ENCODE measurements at regions not wholly inside any gene's neighbourhood (a gene's known extent, or its start where the extent isn't known, plus 50 kb on each side); places are given as distances from the start of the nearest gene placed in this dataset.
"Not testable (repeated sequence)": the region's sequence is repeated elsewhere in the genome, so short reads cannot be mapped to it uniquely, and the experiment has no call there.

GRCh38 chr1:222865718-222866117, 50.9 kb downstream of the DISP1 start:
- no peak for DNase-seq (ENCODE audit: low read depth)

GRCh38 chr1:222867316-222867715, 52.5 kb downstream of the DISP1 start:
- DNase-seq (ENCODE audit: low read depth) = no peak

- no peak for DNase-seq (ENCODE audit: low read depth)
Observed at GRCh38 chr1:222876182-222876581, 61.3 kb downstream of the DISP1 start.

- no peak for DNase-seq (ENCODE audit: low read depth)
Observed at GRCh38 chr1:222877854-222878253, 63.0 kb downstream of the DISP1 start.

GRCh38 chr1:222880587-222880986, 65.7 kb downstream of the DISP1 start:
- peak; percentile 11 for DNase-seq (ENCODE audit: low read depth)

GRCh38 chr1:222886194-222886854, 71.5 kb downstream of the DISP1 start:
- no peak for DNase-seq (ENCODE audit: low read depth)

- no peak for DNase-seq (ENCODE audit: low read depth)
Observed at GRCh38 chr1:222886878-222887351, 72.1 kb downstream of the DISP1 start.

GRCh38 chr1:222889440-222889839, 74.6 kb downstream of the DISP1 start:
- DNase-seq (ENCODE audit: low read depth) = no peak

GRCh38 chr1:222890716-222891115, 75.9 kb downstream of the DISP1 start:
- DNase-seq (ENCODE audit: low read depth) = no peak

- DNase-seq (ENCODE audit: low read depth) = no peak
Observed at GRCh38 chr1:222891578-222891977, 76.7 kb downstream of the DISP1 start.

GRCh38 chr1:222892137-222892769, 77.4 kb downstream of the DISP1 start:
- no peak for DNase-seq (ENCODE audit: low read depth)

GRCh38 chr1:222893255-222893654, 78.4 kb downstream of the DISP1 start:
- DNase-seq (ENCODE audit: low read depth) = no peak

GRCh38 chr1:222894331-222894730, 79.5 kb downstream of the DISP1 start:
- DNase-seq (ENCODE audit: low read depth) = no peak

GRCh38 chr1:222896630-222897526, 82.0 kb downstream of the DISP1 start:
- DNase-seq (ENCODE audit: low read depth) = no peak

GRCh38 chr1:222897527-222898190, 82.8 kb downstream of the DISP1 start:
- no peak for DNase-seq (ENCODE audit: low read depth)

- no peak for DNase-seq (ENCODE audit: low read depth)
Observed at GRCh38 chr1:222898191-222898527, 83.3 kb downstream of the DISP1 start.

- no peak for DNase-seq (ENCODE audit: low read depth)
Observed at GRCh38 chr1:222899471-222899870, 84.6 kb downstream of the DISP1 start.

- DNase-seq (ENCODE audit: low read depth) = no peak
Observed at GRCh38 chr1:222904451-222904850, 89.6 kb downstream of the DISP1 start.

- DNase-seq (ENCODE audit: low read depth) = no peak
Observed at GRCh38 chr1:222905151-222905550, 90.3 kb downstream of the DISP1 start.

- not testable (repeated sequence) for DNase-seq (ENCODE audit: low read depth)
Observed at GRCh38 chr1:222906271-222906739, 91.5 kb downstream of the DISP1 start.

- DNase-seq (ENCODE audit: low read depth) = peak; percentile 42
Observed at GRCh38 chr1:222909586-222909985, 94.7 kb downstream of the DISP1 start.

GRCh38 chr1:222910699-222911098, 95.9 kb downstream of the DISP1 start:
- DNase-seq (ENCODE audit: low read depth) = no peak

Measured in GM04504 (cell line).